CD8-positive, alpha-beta memory T cell (primary cell): ENCODE measurements at regions not wholly inside any gene's neighbourhood (a gene's known extent, or its start where the extent isn't known, plus 50 kb on each side); places are given as distances from the start of the nearest gene placed in this dataset.

Source experiments
- CTCF ChIA-PET: fragments of 350-600 bp; sonication (Branson Sonifier 250); formaldehyde crosslinking; loops from one replicate; lab custom pipeline; 2021; ENCODE audit warnings: antibody characterized with exemption; lab: Charles Lee
- POLR2A ChIA-PET: fragments of 350-600 bp; sonication (Branson Sonifier 250); formaldehyde crosslinking; loops from one replicate; lab custom pipeline; 2021; ENCODE audit warnings: antibody characterized with exemption; lab: Charles Lee
- DNase-seq, 5 donors: peaks; one replicate each; pipeline versions ENCODE4 v3.0.0 to v3.0.0-alpha.2; 2020 to 2022; ENCODE audit warnings: mixed read lengths in 1 of 5
- H3K27ac ChIP-seq: one replicate; pipeline ENCODE4 v1.7.0; 2013; ENCODE audit warnings: low read depth, mild to moderate bottlenecking, low read length, moderate library complexity
- H3K27me3 ChIP-seq: 2 replicates; pipeline ENCODE4 v1.7.0; 2013; ENCODE audit warnings: low read length, mild to moderate bottlenecking; ENCODE audit not compliant: insufficient read depth, poor library complexity, severe bottlenecking
- H3K36me3 ChIP-seq: 2 replicates; pipeline ENCODE4 v1.7.0; 2013; ENCODE audit warnings: mild to moderate bottlenecking, low read length, moderate library complexity; ENCODE audit not compliant: insufficient read depth
- H3K4me1 ChIP-seq: 2 replicates; pipeline ENCODE4 v1.7.0; 2013; ENCODE audit warnings: mild to moderate bottlenecking, low read length, moderate library complexity; ENCODE audit not compliant: insufficient read depth
- H3K4me3 ChIP-seq: 2 replicates; pipeline ENCODE4 v1.7.0; 2013; ENCODE audit warnings: mild to moderate bottlenecking, low read length
- H3K9me3 ChIP-seq: 2 replicates; pipeline ENCODE4 v1.7.0; 2013; ENCODE audit warnings: mild to moderate bottlenecking, low read length
- H3K27ac Mint-ChIP-seq, 8 donors: one replicate each; pipeline ENCODE4 v1.8.0; 2020 to 2021; ENCODE audit warnings: mixed read lengths in 8 of 8, mild to moderate bottlenecking in 6 of 8, inconsistent platforms in 3 of 8, moderate library complexity in 3 of 8
- H3K27me3 Mint-ChIP-seq, 2 donors: one replicate each; pipeline ENCODE4 v1.8.0; 2020 to 2021; ENCODE audit warnings: mixed read lengths in 2 of 2, mild to moderate bottlenecking in 1 of 2, moderate library complexity in 1 of 2
- H3K36me3 Mint-ChIP-seq, 3 donors: one replicate each; pipeline ENCODE4 v1.8.0; 2020 to 2021; ENCODE audit warnings: mixed read lengths in 3 of 3, inconsistent platforms in 1 of 3, mild to moderate bottlenecking in 1 of 3
- H3K4me1 Mint-ChIP-seq, 3 donors: one replicate each; pipeline ENCODE4 v1.8.0; 2020 to 2021; ENCODE audit warnings: mixed read lengths in 3 of 3, inconsistent platforms in 1 of 3, mild to moderate bottlenecking in 1 of 3
- H3K4me3 Mint-ChIP-seq, 7 donors: one replicate each; pipeline ENCODE4 v1.8.0; 2020 to 2021; ENCODE audit warnings: mixed read lengths in 7 of 7, mild to moderate bottlenecking in 6 of 7, moderate library complexity in 4 of 7, inconsistent platforms in 2 of 7
- H3K9me3 Mint-ChIP-seq, 5 donors: one replicate each; pipeline ENCODE4 v1.8.0; 2020 to 2022; ENCODE audit warnings: mixed read lengths in 5 of 5, mild to moderate bottlenecking in 3 of 5, moderate library complexity in 2 of 5, inconsistent platforms in 1 of 5

DNA sequence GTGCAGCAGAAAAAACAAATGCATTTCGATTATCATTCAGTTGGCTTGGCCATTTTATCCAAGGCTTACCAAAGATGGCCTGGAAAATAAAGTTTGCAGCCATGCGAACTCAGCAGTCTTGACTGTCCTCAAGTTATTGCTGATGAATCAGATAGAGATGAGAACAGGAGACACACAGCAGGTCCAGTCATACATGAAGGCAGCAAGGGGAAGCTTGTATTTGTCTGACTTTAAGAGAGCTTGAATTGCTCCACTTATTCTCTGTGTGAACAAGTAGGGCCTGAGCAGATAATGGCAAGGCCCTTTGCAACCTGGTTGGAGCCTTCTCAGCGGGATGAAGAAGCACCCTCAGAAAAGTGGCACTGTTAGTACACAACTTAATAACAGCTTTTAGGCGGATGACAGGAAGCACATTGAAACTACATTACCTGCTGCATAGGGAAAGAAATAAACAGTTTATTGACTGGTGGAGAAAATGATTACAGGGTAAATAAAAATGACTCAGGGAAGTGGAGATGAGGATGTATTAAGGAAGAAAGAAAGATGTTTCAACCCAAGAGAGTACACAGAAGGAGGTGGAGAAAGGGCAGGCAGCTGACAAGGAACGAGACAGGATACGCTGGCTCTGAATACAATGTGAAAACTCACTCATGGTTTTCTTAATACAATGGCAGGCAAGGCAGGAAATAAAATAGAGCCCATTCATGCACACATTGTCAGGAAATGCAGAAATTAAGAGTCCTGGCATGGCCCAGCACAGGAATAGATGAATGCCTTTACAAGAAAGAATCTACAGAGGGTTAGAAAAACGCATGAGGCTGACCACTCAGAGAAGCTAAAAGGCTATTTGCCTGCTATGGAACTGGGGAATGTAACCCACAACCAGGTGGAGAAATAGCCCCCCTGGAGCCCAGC is 128.4 kb downstream of the GALC start:
- Mint-ChIP-seq H3K4me1 (no peaks in the 10 kb centered on the region), H3K27me3 (peaks cover 2 to 11% of the 10 kb centered on the region in 2 donors)

DNA sequence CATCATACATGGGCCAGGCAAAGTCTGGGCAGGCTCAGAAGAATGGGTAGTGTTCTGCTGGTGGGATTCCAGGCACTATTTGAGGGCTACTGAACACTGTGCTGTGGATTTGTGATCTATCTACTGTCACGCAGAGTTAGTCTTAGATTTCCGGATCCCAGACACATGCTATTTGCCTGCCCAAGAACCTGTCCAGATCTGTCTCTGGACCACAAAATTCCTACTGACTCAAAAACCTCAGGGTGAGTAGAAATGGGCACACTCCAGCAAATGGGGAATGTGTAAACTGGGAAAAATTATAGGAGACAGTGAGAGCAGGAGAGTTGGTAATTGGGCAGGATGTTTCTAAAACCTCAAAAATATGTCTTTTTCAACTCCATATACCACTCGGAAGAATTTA is 129.9 kb downstream of the GALC start:
- Mint-ChIP-seq H3K4me3 (no peak overlapping the region), H3K27me3 (peaks cover 0 to 2% of the 10 kb centered on the region in 2 donors), H3K4me1 (no peaks in the 10 kb centered on the region), H3K27ac (no peak overlapping the region), H3K9me3 (peaks cover 0 to 3% (median 2%) of the 10 kb centered on the region in 5 donors), H3K36me3 (no peaks in the 10 kb centered on the region)
- ChIA-PET CTCF (no interaction called here), POLR2A (no interaction called here)
- Histone ChIP-seq H3K9me3 (no peaks in the 10 kb centered on the region), H3K27me3 (no peaks in the 10 kb centered on the region), H3K4me3 (no peak overlapping the region), H3K4me1 (no peaks in the 10 kb centered on the region), H3K36me3 (no peaks in the 10 kb centered on the region), H3K27ac (no peak overlapping the region)
- DNase-seq, result no peak

More for the DNA sequence above, 128.4 kb downstream of the GALC start:
- H3K9me3 ChIP-seq, result no peaks in the 10 kb centered on the region
- no peaks in the 10 kb centered on the region for H3K4me1 ChIP-seq
- Mint-ChIP-seq H3K36me3 (no peaks in the 10 kb centered on the region), H3K27ac (no peak overlapping the region), H3K4me3 (peak overlapping the region in 1 of 7 donors; percentile 5), H3K9me3 (no peaks in the 10 kb centered on the region)
- H3K27me3 ChIP-seq, result no peaks in the 10 kb centered on the region
- ChIA-PET CTCF (no interaction called here), POLR2A (no interaction called here)
- no peaks in the 10 kb centered on the region for H3K36me3 ChIP-seq
- no peak for DNase-seq
- H3K4me3 ChIP-seq, result no peak overlapping the region
- H3K27ac ChIP-seq, result no peak overlapping the region

GRCh38 chr14:87852107-87852506 is 140.9 kb downstream of the GALC start:
- peaks cover 5 to 8% of the 10 kb centered on the region in 2 donors for H3K27me3 Mint-ChIP-seq
- Histone ChIP-seq H3K9me3 (no peaks in the 10 kb centered on the region), H3K27ac (no peak overlapping the region), H3K27me3 (no peaks in the 10 kb centered on the region), H3K36me3 (no peaks in the 10 kb centered on the region), H3K4me3 (no peak overlapping the region), H3K4me1 (no peaks in the 10 kb centered on the region)
- no peak for DNase-seq
- H3K4me1 Mint-ChIP-seq, result no peaks in the 10 kb centered on the region
- H3K36me3 Mint-ChIP-seq, result peaks cover 0 to 5% (median 0%) of the 10 kb centered on the region in 3 donors
- POLR2A ChIA-PET, result no interaction called here
- no peak overlapping the region for H3K4me3 Mint-ChIP-seq
- H3K27ac Mint-ChIP-seq, result no peak overlapping the region
- CTCF ChIA-PET, result no interaction called here
- no peaks in the 10 kb centered on the region for H3K9me3 Mint-ChIP-seq

DNA sequence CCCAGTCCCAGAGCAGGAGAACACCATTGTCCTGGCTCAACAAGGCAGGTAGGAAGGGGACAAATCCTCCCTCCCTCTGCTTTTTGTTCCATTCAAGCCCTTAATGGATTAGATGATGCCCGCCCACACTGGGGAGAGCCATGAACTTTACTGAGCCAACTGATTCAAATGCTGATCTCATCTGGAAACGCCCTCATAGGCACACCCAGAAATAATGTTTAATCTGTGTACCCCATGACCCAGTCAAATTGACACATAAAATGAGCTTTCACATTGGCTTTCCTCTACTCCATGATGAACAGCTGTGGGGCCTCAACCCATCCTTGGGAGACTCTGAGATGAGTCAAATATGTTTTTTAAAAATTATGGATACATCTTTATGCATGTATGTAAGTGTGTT is 141.8 kb downstream of the GALC start:
- H3K36me3 ChIP-seq, result no peaks in the 10 kb centered on the region
- peaks cover 0 to 5% (median 0%) of the 10 kb centered on the region in 3 donors for H3K36me3 Mint-ChIP-seq
- H3K9me3 ChIP-seq, result no peaks in the 10 kb centered on the region
- H3K27me3 Mint-ChIP-seq, result peaks cover 5 to 11% of the 10 kb centered on the region in 2 donors
- DNase-seq, result no peak
- no peak overlapping the region for H3K27ac Mint-ChIP-seq
- no peaks in the 10 kb centered on the region for H3K27me3 ChIP-seq
- H3K9me3 Mint-ChIP-seq, result no peaks in the 10 kb centered on the region
- H3K4me1 ChIP-seq, result no peaks in the 10 kb centered on the region
- H3K4me1 Mint-ChIP-seq, result no peaks in the 10 kb centered on the region
- no peak overlapping the region for H3K4me3 ChIP-seq
- no peak overlapping the region for H3K4me3 Mint-ChIP-seq
- no peak overlapping the region for H3K27ac ChIP-seq
- CTCF ChIA-PET, result no interaction called here
- POLR2A ChIA-PET, result no interaction called here

GRCh38 chr14:87847216-87847755 is 145.7 kb downstream of the GALC start:
- CTCF ChIA-PET, result no interaction called here
- POLR2A ChIA-PET, result interaction anchor here (0.6 kb wide), 1 partner anchor 108 kb away, joined by 3 read pairs; no protein-coding TSS in a partner anchor
- H3K4me1 ChIP-seq, result no peaks in the 10 kb centered on the region

GRCh38 chr14:87840906-87841305 is 152.1 kb downstream of the GALC start:
- H3K4me1 Mint-ChIP-seq, result no peaks in the 10 kb centered on the region
- Histone ChIP-seq H3K4me3 (no peak overlapping the region), H3K27me3 (no peaks in the 10 kb centered on the region), H3K9me3 (no peaks in the 10 kb centered on the region), H3K36me3 (no peaks in the 10 kb centered on the region), H3K4me1 (no peaks in the 10 kb centered on the region), H3K27ac (no peak overlapping the region)
- POLR2A ChIA-PET, result no interaction called here
- no peaks in the 10 kb centered on the region for H3K36me3 Mint-ChIP-seq
- peaks cover 2 to 13% of the 10 kb centered on the region in 2 donors for H3K27me3 Mint-ChIP-seq
- DNase-seq, result no peak
- no peak overlapping the region for H3K4me3 Mint-ChIP-seq
- H3K9me3 Mint-ChIP-seq, result no peaks in the 10 kb centered on the region
- H3K27ac Mint-ChIP-seq, result no peak overlapping the region
- CTCF ChIA-PET, result no interaction called here

More at GRCh38 chr14:87847216-87847755, 145.7 kb downstream of the GALC start:
- Mint-ChIP-seq H3K27ac (no peak overlapping the region), H3K9me3 (no peaks in the 10 kb centered on the region), H3K36me3 (peaks cover 0 to 5% (median 0%) of the 10 kb centered on the region in 3 donors), H3K4me1 (no peaks in the 10 kb centered on the region), H3K4me3 (no peak overlapping the region), H3K27me3 (peaks cover 4 to 19% of the 10 kb centered on the region in 2 donors)
- no peaks in the 10 kb centered on the region for H3K36me3 ChIP-seq
- no peak overlapping the region for H3K4me3 ChIP-seq
- H3K27ac ChIP-seq, result no peak overlapping the region
- no peaks in the 10 kb centered on the region for H3K9me3 ChIP-seq
- no peaks in the 10 kb centered on the region for H3K27me3 ChIP-seq
- no peak for DNase-seq

DNA sequence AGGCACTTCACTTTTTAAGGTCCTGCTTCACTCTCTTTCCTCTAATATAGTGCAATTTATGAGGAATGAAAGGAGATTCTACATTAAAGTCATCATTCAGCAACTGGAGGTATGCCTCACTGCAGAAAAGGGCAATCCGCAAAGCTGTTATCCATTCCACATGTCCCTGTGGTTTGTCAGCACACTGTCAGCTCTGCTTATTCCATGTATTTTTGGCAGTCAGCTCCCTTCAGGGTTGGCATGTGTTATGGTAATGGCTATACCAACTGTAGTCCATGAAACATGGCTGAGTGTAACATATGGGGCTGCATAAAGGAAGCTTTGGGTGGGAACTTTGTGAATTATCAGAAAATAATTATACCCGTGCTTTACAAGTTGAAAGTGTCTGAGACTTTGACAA is 154.1 kb downstream of the GALC start:
- no peaks in the 10 kb centered on the region for H3K4me1 ChIP-seq
- CTCF ChIA-PET, result no interaction called here
- Mint-ChIP-seq H3K4me1 (no peaks in the 10 kb centered on the region), H3K9me3 (no peaks in the 10 kb centered on the region), H3K4me3 (no peak overlapping the region), H3K27ac (no peak overlapping the region), H3K27me3 (peaks cover 0 to 7% of the 10 kb centered on the region in 2 donors), H3K36me3 (no peaks in the 10 kb centered on the region)
- POLR2A ChIA-PET, result no interaction called here
- no peak overlapping the region for H3K27ac ChIP-seq
- H3K9me3 ChIP-seq, result no peaks in the 10 kb centered on the region
- no peak overlapping the region for H3K4me3 ChIP-seq
- H3K36me3 ChIP-seq, result no peaks in the 10 kb centered on the region
- no peak for DNase-seq
- H3K27me3 ChIP-seq, result no peaks in the 10 kb centered on the region

DNA sequence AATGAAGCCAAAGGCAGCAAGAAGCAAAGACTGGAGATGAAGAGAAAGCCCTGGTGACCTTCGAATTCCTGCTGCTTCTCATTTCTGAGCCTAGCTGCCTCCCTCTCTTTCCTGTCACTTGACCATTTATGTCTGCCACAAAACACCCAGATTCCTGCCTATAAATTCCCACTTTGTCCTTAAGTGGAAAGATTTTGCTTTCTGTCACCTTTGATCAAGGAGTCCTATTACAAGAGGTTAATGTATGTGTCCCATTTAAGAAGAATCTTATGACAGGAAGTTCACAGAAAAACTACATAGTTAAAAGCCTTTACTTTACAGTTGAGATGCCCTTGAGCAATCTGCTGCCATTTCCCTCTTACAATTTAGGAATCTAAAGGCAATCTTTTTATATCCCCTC is 155.7 kb downstream of the GALC start:
- Histone ChIP-seq H3K4me1 (no peaks in the 10 kb centered on the region), H3K27me3 (no peaks in the 10 kb centered on the region), H3K4me3 (no peak overlapping the region), H3K27ac (no peak overlapping the region), H3K36me3 (no peaks in the 10 kb centered on the region), H3K9me3 (no peaks in the 10 kb centered on the region)
- no peaks in the 10 kb centered on the region for H3K4me1 Mint-ChIP-seq
- no peak for DNase-seq
- no peaks in the 10 kb centered on the region for H3K36me3 Mint-ChIP-seq
- ChIA-PET CTCF (no interaction called here), POLR2A (no interaction called here)
- peaks cover 0 to 6% of the 10 kb centered on the region in 2 donors for H3K27me3 Mint-ChIP-seq
- no peak overlapping the region for H3K4me3 Mint-ChIP-seq
- H3K9me3 Mint-ChIP-seq, result no peaks in the 10 kb centered on the region
- H3K27ac Mint-ChIP-seq, result no peak overlapping the region
